Hepatocyte (in vitro differentiated cells): ENCODE measurements at regions not wholly inside any gene's neighbourhood (a gene's known extent, or its start where the extent isn't known, plus 50 kb on each side); places are given as distances from the start of the nearest gene placed in this dataset.
A peak's percentile ranks its signal among the peaks of the same experiment; 100 is the strongest.

Experiments
- DNase-seq: peaks from one replicate; pipeline ENCODE4 v3.0.0-alpha.2; 2016; ENCODE audit warnings: low spot score
- H2AFZ ChIP-seq: fragments of 200-600 bp; sonication (generic); 2 replicates; pipeline ENCODE4 v1.6.0; 2016; ENCODE audit warnings: antibody characterized with exemption, mild to moderate bottlenecking
- H3K27ac ChIP-seq: fragments of 200-600 bp; sonication (generic); 2 replicates; pipeline ENCODE4 v1.5.1; 2016; ENCODE audit warnings: mild to moderate bottlenecking
- H3K27me3 ChIP-seq: fragments of 200-600 bp; sonication (generic); 2 replicates; pipeline ENCODE4 v1.6.1; 2016
- H3K36me3 ChIP-seq: fragments of 200-600 bp; sonication (generic); replicated peaks from 2 replicates; pipeline ENCODE4 v1.5.1; 2016; ENCODE audit warnings: low read depth; ENCODE audit not compliant: insufficient read depth
- H3K4me1 ChIP-seq: fragments of 200-600 bp; sonication (generic); 2 replicates; pipeline ENCODE4 v1.5.1; 2016; ENCODE audit warnings: mild to moderate bottlenecking, moderate library complexity; ENCODE audit not compliant: insufficient read depth
- H3K4me2 ChIP-seq: fragments of 200-600 bp; sonication (generic); 2 replicates; pipeline ENCODE4 v1.6.0; 2016
- H3K4me3 ChIP-seq: fragments of 200-600 bp; sonication (generic); 2 replicates; pipeline ENCODE4 v1.5.1; 2016; ENCODE audit warnings: mild to moderate bottlenecking
- H3K79me2 ChIP-seq: fragments of 200-600 bp; sonication (generic); 2 replicates; pipeline ENCODE4 v1.6.0; 2017; ENCODE audit warnings: mild to moderate bottlenecking
- H3K9me2 ChIP-seq: fragments of 200-600 bp; sonication (generic); replicated peaks from 2 replicates; pipeline ENCODE4 v1.6.0; 2017; ENCODE audit warnings: mild to moderate bottlenecking; ENCODE audit not compliant: insufficient read depth
- H3K9me3 ChIP-seq: fragments of 200-600 bp; sonication (generic); 2 replicates; pipeline ENCODE4 v1.5.1; 2016; ENCODE audit warnings: low read depth, mild to moderate bottlenecking
- H4K20me1 ChIP-seq: fragments of 200-600 bp; sonication (generic); 2 replicates; pipeline ENCODE4 v1.6.0; 2016; ENCODE audit warnings: mild to moderate bottlenecking; ENCODE audit not compliant: insufficient read depth, poor library complexity, severe bottlenecking
- EZH2 ChIP-seq: fragments of 200-600 bp; sonication (generic); IDR thresholded peaks from 2 replicates; pipeline ENCODE4 v1.6.1; 2016; ENCODE audit warnings: antibody characterized with exemption, mild to moderate bottlenecking, borderline replicate concordance
- EZH2phosphoT487 ChIP-seq: fragments of 200-600 bp; sonication (generic); IDR thresholded peaks from one replicate; pipeline ENCODE4 v1.6.1; 2018; ENCODE audit warnings: antibody characterized with exemption, mild to moderate bottlenecking, low read depth, moderate library complexity; ENCODE audit not compliant: unreplicated experiment, severe bottlenecking
- WGBS: methylation state at CpG from one replicate; pipeline ENCODE4 v1.1.6; 2016; ENCODE audit warnings: low lambda C conversion rate; ENCODE audit errors: missing lambda C conversion rate; 5-methylcytosine and 5-hydroxymethylcytosine counted together
- TF ChIP-seq, protein P1 (sequence below): fragments of 200-600 bp; sonication (generic); IDR thresholded peaks from 2 replicates; pipeline ENCODE4 v1.5.1; 2016; ENCODE audit warnings: antibody characterized with exemption, mild to moderate bottlenecking; ENCODE audit not compliant: poor library complexity

- Histone ChIP-seq H3K36me3 (no peaks in the 10 kb centered on the region), H3K27me3 (no peaks in the 10 kb centered on the region), H3K9me3 (no peaks in the 10 kb centered on the region), H4K20me1 (no peaks in the 10 kb centered on the region), H3K4me2 (no peak overlapping the region), H3K4me3 (no peak overlapping the region), H3K79me2 (no peaks in the 10 kb centered on the region), H3K27ac (no peak overlapping the region), H2AFZ (no peak overlapping the region), H3K9me2 (no peaks in the 10 kb centered on the region), H3K4me1 (no peaks in the 10 kb centered on the region)
- no peak for TF ChIP-seq EZH2phosphoT487
- WGBS: 62% methylated on average over 2 of the region's 2 CpGs
- no peak for DNase-seq
Observed at GRCh38 chr12:83958997-83959396, 953.6 kb downstream of the SLC6A15 start.

DNA sequence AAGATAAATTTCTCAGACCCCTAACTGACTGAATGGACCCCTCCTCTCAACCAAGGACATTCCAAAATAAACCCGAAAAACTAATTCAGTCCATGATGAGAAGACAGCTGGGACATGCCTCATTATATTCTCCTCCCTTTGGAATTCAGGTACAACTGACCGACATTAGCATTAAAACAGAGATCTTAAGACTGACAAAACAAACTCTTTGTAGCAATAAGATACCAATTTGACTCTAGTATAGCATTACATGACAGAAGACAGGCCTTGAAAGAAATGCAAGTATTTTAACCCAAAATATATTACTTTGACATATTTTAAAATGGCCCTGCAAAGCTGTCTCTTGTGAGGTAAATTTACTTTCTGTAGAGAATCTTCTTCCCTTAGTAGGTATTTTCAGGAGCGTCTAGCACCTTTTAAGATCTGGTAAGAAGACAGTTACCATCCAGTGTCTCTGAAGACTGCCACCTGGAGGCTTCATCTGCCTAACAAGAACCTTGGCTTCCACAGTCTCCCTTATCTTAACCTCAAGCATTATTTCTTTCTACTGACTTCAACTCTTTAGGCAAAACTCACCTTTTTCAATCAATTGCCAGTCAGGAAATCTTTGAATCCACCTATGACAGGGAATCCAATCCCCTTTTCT is 957.5 kb downstream of the SLC6A15 start:
- H2AFZ ChIP-seq: no peak overlapping the region
- TF ChIP-seq, protein P1, sequence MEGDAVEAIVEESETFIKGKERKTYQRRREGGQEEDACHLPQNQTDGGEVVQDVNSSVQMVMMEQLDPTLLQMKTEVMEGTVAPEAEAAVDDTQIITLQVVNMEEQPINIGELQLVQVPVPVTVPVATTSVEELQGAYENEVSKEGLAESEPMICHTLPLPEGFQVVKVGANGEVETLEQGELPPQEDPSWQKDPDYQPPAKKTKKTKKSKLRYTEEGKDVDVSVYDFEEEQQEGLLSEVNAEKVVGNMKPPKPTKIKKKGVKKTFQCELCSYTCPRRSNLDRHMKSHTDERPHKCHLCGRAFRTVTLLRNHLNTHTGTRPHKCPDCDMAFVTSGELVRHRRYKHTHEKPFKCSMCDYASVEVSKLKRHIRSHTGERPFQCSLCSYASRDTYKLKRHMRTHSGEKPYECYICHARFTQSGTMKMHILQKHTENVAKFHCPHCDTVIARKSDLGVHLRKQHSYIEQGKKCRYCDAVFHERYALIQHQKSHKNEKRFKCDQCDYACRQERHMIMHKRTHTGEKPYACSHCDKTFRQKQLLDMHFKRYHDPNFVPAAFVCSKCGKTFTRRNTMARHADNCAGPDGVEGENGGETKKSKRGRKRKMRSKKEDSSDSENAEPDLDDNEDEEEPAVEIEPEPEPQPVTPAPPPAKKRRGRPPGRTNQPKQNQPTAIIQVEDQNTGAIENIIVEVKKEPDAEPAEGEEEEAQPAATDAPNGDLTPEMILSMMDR: peak; percentile 33
- no peak for TF ChIP-seq EZH2phosphoT487

GRCh38 chr12:83954071-83954789 is 958.4 kb downstream of the SLC6A15 start:
- no peaks in the 10 kb centered on the region for H3K9me3 ChIP-seq
- WGBS: 61% methylated on average over 2 of the region's 2 CpGs

More for the DNA sequence above, 957.5 kb downstream of the SLC6A15 start:
- Histone ChIP-seq H3K4me1 (no peaks in the 10 kb centered on the region), H3K4me3 (no peak overlapping the region), H3K9me2 (no peaks in the 10 kb centered on the region), H4K20me1 (no peaks in the 10 kb centered on the region), H3K27me3 (no peaks in the 10 kb centered on the region), H3K4me2 (no peak overlapping the region), H3K79me2 (no peaks in the 10 kb centered on the region), H3K9me3 (no peaks in the 10 kb centered on the region), H3K36me3 (no peaks in the 10 kb centered on the region), H3K27ac (no peak overlapping the region)
- DNase-seq: peak; percentile 13
- 59% methylated on average over 3 of the region's 3 CpGs for WGBS

DNA sequence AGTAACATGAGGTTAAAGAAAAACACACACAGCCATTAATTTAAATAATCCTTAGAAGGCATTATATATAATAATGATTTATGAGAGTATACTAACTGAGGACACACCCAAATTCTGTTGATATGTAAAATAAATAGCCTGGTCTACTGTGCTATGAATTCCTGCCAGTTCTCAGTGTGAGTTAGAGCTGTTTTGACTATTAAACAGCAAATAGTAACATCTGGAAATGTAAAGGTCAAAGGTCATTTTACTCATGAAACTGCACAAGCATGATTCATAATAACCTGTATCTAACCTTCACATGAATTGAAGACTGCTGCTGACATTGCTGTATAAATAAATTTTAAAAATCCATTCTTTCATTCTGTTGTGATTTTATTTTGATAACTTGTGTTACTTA is 966.7 kb downstream of the SLC6A15 start:
- Histone ChIP-seq H3K79me2 (no peaks in the 10 kb centered on the region), H3K9me3 (no peaks in the 10 kb centered on the region), H3K4me2 (no peak overlapping the region), H3K4me1 (peaks cover 8% of the 10 kb centered on the region), H2AFZ (no peak overlapping the region), H3K4me3 (no peak overlapping the region), H3K27me3 (no peaks in the 10 kb centered on the region), H3K27ac (no peak overlapping the region), H4K20me1 (no peaks in the 10 kb centered on the region), H3K9me2 (no peaks in the 10 kb centered on the region), H3K36me3 (no peaks in the 10 kb centered on the region)
- TF ChIP-seq EZH2 (no peak), EZH2phosphoT487 (no peak)
- TF ChIP-seq, protein P1: no peak
- DNase-seq: peak; percentile 5

More at GRCh38 chr12:83954071-83954789, 958.4 kb downstream of the SLC6A15 start:
- Histone ChIP-seq H3K36me3 (no peaks in the 10 kb centered on the region), H4K20me1 (no peaks in the 10 kb centered on the region), H2AFZ (no peak overlapping the region), H3K4me2 (no peak overlapping the region), H3K9me2 (no peaks in the 10 kb centered on the region), H3K4me1 (no peaks in the 10 kb centered on the region), H3K79me2 (no peaks in the 10 kb centered on the region), H3K4me3 (no peak overlapping the region), H3K27me3 (no peaks in the 10 kb centered on the region), H3K27ac (no peak overlapping the region)
- DNase-seq: no peak
- TF ChIP-seq, protein P1: no peak
- TF ChIP-seq EZH2phosphoT487 (no peak), EZH2 (no peak)
